Smooth muscle cell (in vitro differentiated cells): ENCODE measurements at regions not wholly inside any gene's neighbourhood (a gene's known extent, or its start where the extent isn't known, plus 50 kb on each side); places are given as distances from the start of the nearest gene placed in this dataset.

Experiments
- DNase-seq: peaks from one replicate; lab custom pipeline; 2025; ENCODE audit not compliant: unreplicated experiment; lab: John Stamatoyannopoulos, UW
- H2AFZ ChIP-seq: fragments of 200-600 bp; sonication (generic); 2 replicates; pipeline ENCODE4 v1.6.0; 2016; ENCODE audit warnings: antibody characterized with exemption, low read depth, mild to moderate bottlenecking
- H3F3A ChIP-seq: fragments of 200-600 bp; sonication (generic); 2 replicates; pipeline ENCODE4 v1.6.0; 2017; ENCODE audit warnings: antibody characterized with exemption, low read depth
- H3K27ac ChIP-seq: fragments of 200-600 bp; sonication (generic); 2 replicates; pipeline ENCODE4 v1.5.1; 2016; ENCODE audit warnings: low read depth, mild to moderate bottlenecking
- H3K27me3 ChIP-seq: fragments of 200-600 bp; sonication (generic); 2 replicates; pipeline ENCODE4 v1.6.1; 2016; ENCODE audit warnings: low read depth, mild to moderate bottlenecking
- H3K36me3 ChIP-seq: fragments of 200-600 bp; sonication (generic); 2 replicates; pipeline ENCODE4 v1.5.1; 2016; ENCODE audit warnings: low read depth
- H3K4me1 ChIP-seq: fragments of 200-600 bp; sonication (generic); 2 replicates; pipeline ENCODE4 v1.5.1; 2016; ENCODE audit warnings: low read depth
- H3K4me2 ChIP-seq: fragments of 200-600 bp; sonication (generic); 2 replicates; pipeline ENCODE4 v1.6.0; 2016; ENCODE audit warnings: mild to moderate bottlenecking
- H3K4me3 ChIP-seq: fragments of 200-600 bp; sonication (generic); 2 replicates; pipeline ENCODE4 v1.5.1; 2016; ENCODE audit warnings: mild to moderate bottlenecking
- H3K79me2 ChIP-seq: fragments of 200-600 bp; sonication (generic); 2 replicates; pipeline ENCODE4 v1.6.0; 2016; ENCODE audit warnings: low read depth, mild to moderate bottlenecking
- H3K9ac ChIP-seq: fragments of 200-600 bp; sonication (generic); 2 replicates; pipeline ENCODE4 v1.6.0; 2016; ENCODE audit warnings: low read depth
- H3K9me3 ChIP-seq: fragments of 200-600 bp; sonication (generic); replicated peaks from 2 replicates; pipeline ENCODE4 v1.5.1; 2016; ENCODE audit warnings: low read depth
- H4K20me1 ChIP-seq: fragments of 200-600 bp; sonication (generic); 2 replicates; pipeline ENCODE4 v1.6.0; 2016; ENCODE audit warnings: low read depth
- CTCF ChIP-seq: fragments of 200-600 bp; sonication (generic); IDR thresholded peaks from 2 replicates; pipeline ENCODE4 v1.5.1; 2017; ENCODE audit warnings: borderline replicate concordance, mild to moderate bottlenecking, antibody characterized with exemption; ENCODE audit not compliant: insufficient read depth, poor library complexity, severe bottlenecking
- WGBS: methylation state at CpG from one replicate; pipeline ENCODE4 v1.1.7; 2016; ENCODE audit warnings: low lambda C conversion rate; 5-methylcytosine and 5-hydroxymethylcytosine counted together

GRCh38 chr4:79034544-79034943 is 95.3 kb upstream of the PAQR3 start:
- H3K9ac ChIP-seq, result no peak overlapping the region
- no peaks in the 10 kb centered on the region for H3K36me3 ChIP-seq
- no peak overlapping the region for H3K4me3 ChIP-seq
- no peak for DNase-seq
- H3K4me1 ChIP-seq, result no peaks in the 10 kb centered on the region
- 93% methylated on average over 2 of the region's 2 CpGs for WGBS
- H3K27me3 ChIP-seq, result peaks cover 16% of the 10 kb centered on the region
- no peaks in the 10 kb centered on the region for H3K9me3 ChIP-seq
- H3K27ac ChIP-seq, result no peak overlapping the region
- TF ChIP-seq CTCF, result no peak
- no peaks in the 10 kb centered on the region for H3F3A ChIP-seq
- H2AFZ ChIP-seq, result no peak overlapping the region
- no peaks in the 10 kb centered on the region for H4K20me1 ChIP-seq
- H3K79me2 ChIP-seq, result no peaks in the 10 kb centered on the region
- no peak overlapping the region for H3K4me2 ChIP-seq

GRCh38 chr4:79030973-79031372 is 91.7 kb upstream of the PAQR3 start:
- no peak overlapping the region for H2AFZ ChIP-seq
- no peaks in the 10 kb centered on the region for H3K36me3 ChIP-seq
- no peak overlapping the region for H3K4me2 ChIP-seq
- H3K9ac ChIP-seq, result no peak overlapping the region
- no peak for TF ChIP-seq CTCF
- H4K20me1 ChIP-seq, result no peaks in the 10 kb centered on the region
- DNase-seq, result no peak
- no peak overlapping the region for H3K27ac ChIP-seq
- H3K4me3 ChIP-seq, result no peak overlapping the region
- H3K27me3 ChIP-seq, result peaks cover 9% of the 10 kb centered on the region
- H3F3A ChIP-seq, result no peaks in the 10 kb centered on the region
- no peaks in the 10 kb centered on the region for H3K79me2 ChIP-seq
- 82% methylated on average over 1 of the region's 1 CpG for WGBS
- no peaks in the 10 kb centered on the region for H3K4me1 ChIP-seq
- no peaks in the 10 kb centered on the region for H3K9me3 ChIP-seq

- no peak overlapping the region for H3K27ac ChIP-seq
- H4K20me1 ChIP-seq, result no peaks in the 10 kb centered on the region
- no peak for TF ChIP-seq CTCF
- no peaks in the 10 kb centered on the region for H3K36me3 ChIP-seq
- peaks cover 9% of the 10 kb centered on the region for H3K27me3 ChIP-seq
- no peaks in the 10 kb centered on the region for H3F3A ChIP-seq
- no peak overlapping the region for H3K4me2 ChIP-seq
- DNase-seq, result no peak
- H3K9me3 ChIP-seq, result no peaks in the 10 kb centered on the region
- no peaks in the 10 kb centered on the region for H3K4me1 ChIP-seq
- no peak overlapping the region for H3K4me3 ChIP-seq
- WGBS, result 92% methylated on average over 4 of the region's 4 CpGs
- no peak overlapping the region for H3K9ac ChIP-seq
- no peak overlapping the region for H2AFZ ChIP-seq
- H3K79me2 ChIP-seq, result no peaks in the 10 kb centered on the region
Measured at GRCh38 chr4:79027656-79028055, 88.4 kb upstream of the PAQR3 start.

- Histone ChIP-seq H3K4me1 (no peaks in the 10 kb centered on the region), H3K27ac (no peak overlapping the region), H3K36me3 (no peaks in the 10 kb centered on the region), H2AFZ (no peak overlapping the region), H3K9ac (no peak overlapping the region), H4K20me1 (no peaks in the 10 kb centered on the region), H3K4me2 (no peak overlapping the region), H3K9me3 (no peaks in the 10 kb centered on the region), H3K4me3 (no peak overlapping the region), H3K79me2 (no peaks in the 10 kb centered on the region), H3F3A (no peaks in the 10 kb centered on the region), H3K27me3 (no peaks in the 10 kb centered on the region)
- 22% methylated on average over 2 of the region's 2 CpGs for WGBS
- TF ChIP-seq CTCF, result no peak
- DNase-seq, result no peak
Measured at GRCh38 chr4:79025170-79025569, 85.9 kb upstream of the PAQR3 start.
